K562 (cell line): ENCODE measurements at regions not wholly inside any gene's neighbourhood (a gene's known extent, or its start where the extent isn't known, plus 50 kb on each side); places are given as distances from the start of the nearest gene placed in this dataset.

Experiments
- ATAC-seq: fragments of 200-7000 bp; cut with Tn5 transposase; 3 replicates; pipeline ENCODE4 v1.9.1; 2020; ENCODE audit warnings: moderate library complexity
- BruUV-seq: library from RNA; stranded (reverse); fragments of 400-500 nt; replicated peaks from 2 replicates; lab custom pipeline; 2021; lab: Mats Ljungman, UMichigan
- CTCF ChIA-PET: fragments of 300-600 bp; formaldehyde crosslinking; extraction: SDS; loops from one replicate; lab custom pipeline; 2021; ENCODE audit warnings: low intra/inter-chr PET ratio; lab: Yijun Ruan, JAX
- POLR2A ChIA-PET: fragments of 300-600, 350-650 bp; sonication (Branson Sonifier 250); formaldehyde crosslinking; extraction: SDS; loops from one replicate; lab custom pipeline; 2021; ENCODE audit warnings: antibody characterized with exemption, inconsistent platforms; lab: Yijun Ruan, JAX
- DNase-seq, 4 experiments: peaks; one replicate each; pipeline versions ENCODE4 v3.0.0 to v3.0.0-alpha.2; 2011 to 2018; ENCODE audit warnings: low spot score in 3 of 4, mixed read lengths in 3 of 4; ENCODE audit errors: extremely low read depth in 1 of 4
- FAIRE-seq: peaks from 2 replicates; lab custom pipeline; 2011; peaks lifted over from hg19 to GRCh38; lab: Jason Lieb, UNC
- H2AFZ ChIP-seq: 2 replicates; pipeline ENCODE4 v1.6.0; 2011; ENCODE audit warnings: low read depth, low read length, control low read depth, inconsistent platforms
- H3K27ac ChIP-seq: fragments of 200-600 bp; 3 replicates; pipeline ENCODE4 v1.8.0; 2011; ENCODE audit warnings: low read depth, mild to moderate bottlenecking, control low read depth, inconsistent platforms, low read length, moderate library complexity, mixed read lengths; ENCODE audit errors: extremely low read depth
- H3K27me3 ChIP-seq, 2 experiments: fragments of 300-600 bp in 1 of 2; 2 replicates in 1 of 2; 3 replicates in 1 of 2; pipeline versions ENCODE4 v1.6.0 to v1.8.0; 2011; ENCODE audit warnings: inconsistent platforms in 2 of 2, low read length in 2 of 2, mild to moderate bottlenecking in 1 of 2, mixed read lengths in 1 of 2, moderate library complexity in 1 of 2; ENCODE audit not compliant: control insufficient read depth in 2 of 2, insufficient read depth in 2 of 2
- H3K36me3 ChIP-seq: fragments of 300-600 bp; 3 replicates; pipeline ENCODE4 v1.8.0; 2011; ENCODE audit warnings: mild to moderate bottlenecking, low read length, inconsistent platforms; ENCODE audit not compliant: control insufficient read depth, insufficient read depth
- H3K4me1 ChIP-seq, 2 experiments: fragments of 200-600 bp in 1 of 2; replicated peaks in 1 of 2; 2 replicates in 1 of 2; 3 replicates in 1 of 2; pipeline versions ENCODE4 v1.5.1 to v1.8.0; 2011; ENCODE audit warnings: inconsistent platforms in 2 of 2, low read length in 2 of 2, mild to moderate bottlenecking in 1 of 2, mixed read lengths in 1 of 2, moderate library complexity in 1 of 2; ENCODE audit not compliant: control insufficient read depth in 2 of 2, insufficient read depth in 2 of 2
- H3K4me2 ChIP-seq: 2 replicates; pipeline ENCODE4 v1.6.1; 2011; ENCODE audit warnings: low read length, control low read depth, inconsistent platforms, mixed read lengths; ENCODE audit not compliant: insufficient read depth
- H3K4me3 ChIP-seq: fragments of 200-600 bp; sonication (generic), shearing (Covaris generic); 2 replicates; pipeline ENCODE4 v1.5.1; 2016; ENCODE audit warnings: control low read depth, inconsistent platforms
- H3K79me2 ChIP-seq: fragments of 200-600 bp; 3 replicates; pipeline ENCODE4 v1.8.0; 2011; ENCODE audit warnings: low read length, inconsistent platforms; ENCODE audit not compliant: control insufficient read depth, insufficient read depth
- H3K9ac ChIP-seq, 2 experiments: 2 replicates each; pipeline versions ENCODE4 v1.6.0 to v1.6.1; 2011; ENCODE audit warnings: low read depth in 2 of 2, low read length in 2 of 2, control low read depth in 1 of 2, inconsistent platforms in 1 of 2, mild to moderate bottlenecking in 1 of 2, mixed read lengths in 1 of 2; ENCODE audit not compliant: insufficient read depth in 1 of 2
- H3K9me1 ChIP-seq: one replicate; pipeline ENCODE4 v1.6.0; 2011; ENCODE audit warnings: inconsistent platforms, mild to moderate bottlenecking, low read length, moderate library complexity; ENCODE audit not compliant: control insufficient read depth, insufficient read depth
- H3K9me3 ChIP-seq: replicated peaks from 2 replicates; pipeline ENCODE4 v1.5.1; 2011; ENCODE audit warnings: low read depth, low read length, inconsistent platforms; ENCODE audit not compliant: control insufficient read depth, insufficient read depth
- H4K20me1 ChIP-seq: replicated peaks from 2 replicates; pipeline ENCODE4 v1.6.1; 2011; ENCODE audit warnings: low read length, inconsistent platforms, mixed read lengths; ENCODE audit not compliant: control insufficient read depth, insufficient read depth
- CAMTA2 ChIP-seq: fragments of 250-450 bp; sonication (Bioruptor Pico); conservative IDR thresholded peaks from 2 replicates; pipeline ENCODE4 v1.5.1; 2022
- CBX1 ChIP-seq: sonication (generic); IDR thresholded peaks from 2 replicates; pipeline ENCODE4 v1.6.1; 2016; ENCODE audit warnings: antibody characterized with exemption, low read depth, mild to moderate bottlenecking
- ETV6 ChIP-seq, 3 experiments: fragments of 150-350 bp in 1 of 3; sonication (generic) in 1 of 3; formaldehyde crosslinking in 1 of 3; IDR thresholded peaks; 2 replicates each; pipeline versions ENCODE4 v1.6.1 to v1.8.0; 2014 to 2022; ENCODE audit warnings: borderline replicate concordance in 2 of 3, low read depth in 2 of 3, antibody characterized with exemption in 1 of 3, low read length in 1 of 3, mild to moderate bottlenecking in 1 of 3, missing genetic modification reagents in 1 of 3
- MAFG ChIP-seq: fragments of 450-650 bp; conservative IDR thresholded peaks from 2 replicates; pipeline ENCODE4 v1.6.1; 2016; ENCODE audit warnings: missing genetic modification characterization, missing compliant biosample characterization
- MAZ ChIP-seq, 2 experiments: fragments of 450-650 bp in 1 of 2; sonication (generic) in 1 of 2; formaldehyde crosslinking; IDR thresholded peaks in 1 of 2; conservative IDR thresholded peaks in 1 of 2; 2 replicates each; pipeline versions ENCODE4 v1.4.0 to v1.5.0; 2020; ENCODE audit warnings: mild to moderate bottlenecking in 1 of 2, missing genetic modification reagents in 1 of 2
- MTA1 ChIP-seq: fragments of 450-650 bp; IDR thresholded peaks from 2 replicates; pipeline ENCODE4 v1.6.1; 2017; ENCODE audit warnings: borderline replicate concordance
- MYNN ChIP-seq, 2 experiments: sonication (generic); formaldehyde crosslinking in 1 of 2; IDR thresholded peaks; 2 replicates each; pipeline versions ENCODE4 v1.5.0 to v1.6.1; 2016 to 2020; ENCODE audit warnings: antibody characterized with exemption in 1 of 2, missing genetic modification reagents in 1 of 2
- PHF20 ChIP-seq: fragments of 450-650 bp; IDR thresholded peaks from 2 replicates; pipeline ENCODE4 v1.6.1; 2018; ENCODE audit not compliant: partially characterized antibody
- PTRF ChIP-seq: fragments of 450-650 bp; IDR thresholded peaks from 2 replicates; pipeline ENCODE4 v1.6.1; 2016; ENCODE audit warnings: mild to moderate bottlenecking, missing genetic modification characterization, missing compliant biosample characterization
- RUNX1 ChIP-seq: sonication (generic); IDR thresholded peaks from 2 replicates; pipeline ENCODE4 v1.6.1; 2016; ENCODE audit warnings: antibody characterized with exemption, low read depth
- ZFX ChIP-seq: sonication (generic); formaldehyde crosslinking; IDR thresholded peaks from 2 replicates; pipeline ENCODE4 v1.8.0; 2022; ENCODE audit warnings: mild to moderate bottlenecking, missing genetic modification reagents, moderate library complexity
- ZNF311 ChIP-seq: fragments of 250-450 bp; sonication (Bioruptor Pico); IDR thresholded peaks from 2 replicates; pipeline ENCODE4 v1.4.0; 2020; ENCODE audit warnings: mild to moderate bottlenecking, moderate library complexity
- WGBS: fragments of 100-300 bp; shearing (Covaris generic); methylation state at CpG from one replicate; pipeline ENCODE4 v1.1.6; 2016; ENCODE audit warnings: low coverage, mixed read lengths; ENCODE audit not compliant: insufficient coverage; ENCODE audit errors: missing lambda C conversion rate; 5-methylcytosine and 5-hydroxymethylcytosine counted together
- in situ Hi-C: fragments of 300-500 bp; cut with MboI; formaldehyde crosslinking; loops from 4 replicates; pipeline ENCODE4 v1.15.0; 2018; ENCODE audit warnings: inconsistent platforms, mixed read lengths
- intact Hi-C: fragments of 100-400 bp; cut with micrococcal nuclease; formaldehyde crosslinking; loops from 2 replicates; pipeline ENCODE4 v1.14.2; 2022
- TF ChIP-seq, protein P1 (sequence below): fragments of 250-450 bp; sonication (Bioruptor Pico); IDR thresholded peaks from 2 replicates; pipeline ENCODE4 v1.5.0; 2021
- TF ChIP-seq, protein P2 (sequence below), 2 experiments: fragments of 450-650 bp; IDR thresholded peaks; 2 replicates each; pipeline ENCODE4 v1.6.1; 2016

DNA sequence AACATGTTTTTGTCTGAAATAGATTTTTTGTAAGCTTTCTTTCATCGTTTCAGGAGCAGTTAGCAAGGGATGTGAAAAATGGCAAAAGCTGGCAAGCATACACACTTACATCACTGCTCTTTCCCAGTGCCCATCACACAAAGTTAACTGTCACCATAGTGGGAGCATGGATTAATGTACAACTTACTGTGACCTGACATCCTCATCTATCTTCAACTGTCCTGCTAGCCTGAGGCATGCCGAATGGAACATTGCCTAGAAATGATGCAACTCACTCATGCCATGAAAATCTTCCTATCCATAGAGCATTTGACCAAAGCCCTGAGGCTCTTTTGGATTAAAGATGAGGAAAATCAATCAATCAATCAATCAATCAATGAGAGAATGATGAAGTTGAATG lies 491.7 kb upstream of the SLC10A2 start (continued):
- no peak for TF ChIP-seq PHF20
- TF ChIP-seq MAZ (CRISPR knock-in tag; conservative IDR thresholded peaks at IDR 0.05 in 1 of 2, IDR thresholded peaks at IDR 0.05 in 1 of 2), result no peak
- TF ChIP-seq, protein P1, sequence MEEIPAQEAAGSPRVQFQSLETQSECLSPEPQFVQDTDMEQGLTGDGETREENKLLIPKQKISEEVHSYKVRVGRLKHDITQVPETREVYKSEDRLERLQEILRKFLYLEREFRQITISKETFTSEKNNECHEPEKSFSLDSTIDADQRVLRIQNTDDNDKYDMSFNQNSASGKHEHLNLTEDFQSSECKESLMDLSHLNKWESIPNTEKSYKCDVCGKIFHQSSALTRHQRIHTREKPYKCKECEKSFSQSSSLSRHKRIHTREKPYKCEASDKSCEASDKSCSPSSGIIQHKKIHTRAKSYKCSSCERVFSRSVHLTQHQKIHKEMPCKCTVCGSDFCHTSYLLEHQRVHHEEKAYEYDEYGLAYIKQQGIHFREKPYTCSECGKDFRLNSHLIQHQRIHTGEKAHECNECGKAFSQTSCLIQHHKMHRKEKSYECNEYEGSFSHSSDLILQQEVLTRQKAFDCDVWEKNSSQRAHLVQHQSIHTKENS (CRISPR knock-in tag), result no peak
- TF ChIP-seq ZNF311, result no peak
- TF ChIP-seq ETV6 (IDR thresholded peaks at IDR 0.05; ENCODE audit: borderline replicate concordance in 1 of 2, low read depth in 2 of 2, low read length in 1 of 2), result no peak
- TF ChIP-seq ETV6 (CRISPR knock-in tag; IDR thresholded peaks at IDR 0.05; ENCODE audit: borderline replicate concordance), result no peak
- TF ChIP-seq, protein P2, sequence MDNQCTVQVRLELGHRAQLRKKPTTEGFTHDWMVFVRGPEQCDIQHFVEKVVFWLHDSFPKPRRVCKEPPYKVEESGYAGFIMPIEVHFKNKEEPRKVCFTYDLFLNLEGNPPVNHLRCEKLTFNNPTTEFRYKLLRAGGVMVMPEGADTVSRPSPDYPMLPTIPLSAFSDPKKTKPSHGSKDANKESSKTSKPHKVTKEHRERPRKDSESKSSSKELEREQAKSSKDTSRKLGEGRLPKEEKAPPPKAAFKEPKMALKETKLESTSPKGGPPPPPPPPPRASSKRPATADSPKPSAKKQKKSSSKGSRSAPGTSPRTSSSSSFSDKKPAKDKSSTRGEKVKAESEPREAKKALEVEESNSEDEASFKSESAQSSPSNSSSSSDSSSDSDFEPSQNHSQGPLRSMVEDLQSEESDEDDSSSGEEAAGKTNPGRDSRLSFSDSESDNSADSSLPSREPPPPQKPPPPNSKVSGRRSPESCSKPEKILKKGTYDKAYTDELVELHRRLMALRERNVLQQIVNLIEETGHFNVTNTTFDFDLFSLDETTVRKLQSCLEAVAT (IDR thresholded peaks at IDR 0.05), result no peak
- TF ChIP-seq MTA1, result no peak
- TF ChIP-seq CAMTA2, result no peak

DNA sequence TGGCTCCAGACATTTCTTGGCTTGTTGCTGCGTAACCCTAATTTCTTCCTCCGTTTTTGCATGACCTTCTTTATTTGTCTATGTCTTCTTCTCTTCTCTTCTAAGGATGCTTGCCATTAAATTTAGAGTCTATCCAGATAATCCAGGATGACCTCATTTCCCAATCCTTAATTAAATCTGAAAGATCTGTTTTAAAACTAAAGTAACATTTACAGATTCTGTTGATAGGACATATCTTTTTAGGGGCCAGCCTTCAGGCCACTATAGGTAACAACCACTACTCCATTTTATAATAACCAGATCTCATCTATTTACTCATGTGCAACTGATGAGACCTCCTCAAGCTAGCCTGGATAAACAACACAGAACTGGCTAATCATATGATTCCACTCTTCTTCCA lies 490.5 kb upstream of the SLC10A2 start:
- H3K9ac ChIP-seq, result no peak overlapping the region
- BruUV-seq, result no TSS peak
- POLR2A ChIA-PET, result interaction anchor here (0.7 kb wide), 1 partner anchor 557 kb away, joined by 3 read pairs; no protein-coding TSS in a partner anchor
- FAIRE-seq (no peak), DNase-seq (no peak), ATAC-seq (no peak)
- H3K4me3 ChIP-seq, result no peak overlapping the region
- no peak overlapping the region for H2AFZ ChIP-seq
- CTCF ChIA-PET, result no interaction called here
- no peak overlapping the region for H3K4me2 ChIP-seq
- no peaks in the 10 kb centered on the region for H3K36me3 ChIP-seq
- H3K27me3 ChIP-seq, result no peaks in the 10 kb centered on the region
- in situ Hi-C loops, result no loop called here
- H3K79me2 ChIP-seq, result no peaks in the 10 kb centered on the region
- no peaks in the 10 kb centered on the region for H3K4me1 ChIP-seq
- no peaks in the 10 kb centered on the region for H3K9me1 ChIP-seq
- 0% methylated on average over 2 of the region's 2 CpGs for WGBS
- intact Hi-C loops, result no loop called here
- TF ChIP-seq CBX1 (no peak), MAFG (tag) (no peak), ZFX (no peak), RUNX1 (no peak), PTRF (tag) (no peak), MYNN (IDR thresholded peaks at IDR 0.05) (no peak), MYNN (CRISPR knock-in tag; IDR thresholded peaks at IDR 0.05) (no peak)
- no peaks in the 10 kb centered on the region for H4K20me1 ChIP-seq
- H3K9me3 ChIP-seq, result no peaks in the 10 kb centered on the region
- no peak overlapping the region for H3K27ac ChIP-seq
